DOHH2 (cell line): ENCODE measurements at regions not wholly inside any gene's neighbourhood (a gene's known extent, or its start where the extent isn't known, plus 50 kb on each side); places are given as distances from the start of the nearest gene placed in this dataset.

Source experiments
- H3F3A ChIP-seq: fragments of 200-600 bp; sonication (generic), shearing (Covaris generic); 2 replicates; pipeline ENCODE4 v1.6.0; 2016; ENCODE audit warnings: antibody characterized with exemption, mild to moderate bottlenecking; ENCODE audit not compliant: control insufficient read depth, insufficient read depth
- H3K27ac ChIP-seq: fragments of 200-600 bp; sonication (generic); 2 replicates; pipeline ENCODE4 v1.5.1; 2014; ENCODE audit warnings: low read depth, mild to moderate bottlenecking, low read length, moderate library complexity
- H3K27me3 ChIP-seq: fragments of 200-600 bp; sonication (generic); 2 replicates; pipeline ENCODE4 v1.6.1; 2014; ENCODE audit warnings: mild to moderate bottlenecking, low read length, mixed read lengths; ENCODE audit not compliant: control insufficient read depth
- H3K36me3 ChIP-seq: fragments of 200-600 bp; sonication (generic); 2 replicates; pipeline ENCODE4 v1.6.1; 2014; ENCODE audit warnings: mild to moderate bottlenecking, low read length, moderate library complexity, mixed read lengths; ENCODE audit not compliant: control insufficient read depth
- H3K4me1 ChIP-seq: fragments of 200-600 bp; sonication (generic); 2 replicates; pipeline ENCODE4 v1.6.1; 2014; ENCODE audit warnings: mild to moderate bottlenecking, low read length, mixed read lengths; ENCODE audit not compliant: control insufficient read depth
- H3K4me2 ChIP-seq: fragments of 200-600 bp; sonication (generic); 2 replicates; pipeline ENCODE4 v1.6.0; 2014; ENCODE audit warnings: mild to moderate bottlenecking, low read length, moderate library complexity
- H3K4me3 ChIP-seq: fragments of 200-600 bp; sonication (generic); 2 replicates; pipeline ENCODE4 v1.5.1; 2014; ENCODE audit warnings: mild to moderate bottlenecking, low read length, mixed read lengths
- H3K79me2 ChIP-seq: fragments of 200-600 bp; sonication (generic); 2 replicates; pipeline ENCODE4 v1.6.1; 2014; ENCODE audit warnings: mild to moderate bottlenecking, low read length, mixed read lengths; ENCODE audit not compliant: control insufficient read depth
- H3K9me2 ChIP-seq: fragments of 200-600 bp; sonication (generic); replicated peaks from 2 replicates; pipeline ENCODE4 v1.6.1; 2014; ENCODE audit warnings: mild to moderate bottlenecking, low read length, mixed read lengths; ENCODE audit not compliant: control insufficient read depth
- H3K9me3 ChIP-seq: fragments of 200-600 bp; sonication (generic); 2 replicates; pipeline ENCODE4 v1.6.1; 2014; ENCODE audit warnings: antibody characterized with exemption, low read length, mixed read lengths; ENCODE audit not compliant: control insufficient read depth, insufficient read depth
- H4K20me1 ChIP-seq: fragments of 200-600 bp; sonication (generic); 2 replicates; pipeline ENCODE4 v1.6.0; 2014; ENCODE audit warnings: low read depth, mild to moderate bottlenecking, antibody characterized with exemption, low read length, moderate library complexity; ENCODE audit not compliant: control insufficient read depth, insufficient read depth
- EZH2phosphoT487 ChIP-seq: fragments of 200-600 bp; sonication (generic); IDR thresholded peaks from 2 replicates; pipeline ENCODE4 v1.6.1; 2017; ENCODE audit warnings: borderline replicate concordance, mild to moderate bottlenecking, antibody characterized with exemption, low read length, moderate library complexity, mixed read lengths
- TF ChIP-seq, protein P1 (sequence below): fragments of 200-600 bp; sonication (generic); IDR thresholded peaks from one replicate; pipeline ENCODE4 v1.5.1; 2014; ENCODE audit warnings: antibody characterized with exemption, mild to moderate bottlenecking, low read depth, low read length; ENCODE audit not compliant: poor library complexity, severe bottlenecking

- no peaks in the 10 kb centered on the region for H3K9me2 ChIP-seq
- H3K36me3 ChIP-seq, result no peaks in the 10 kb centered on the region
- H4K20me1 ChIP-seq, result no peaks in the 10 kb centered on the region
- no peak overlapping the region for H3K4me3 ChIP-seq
- H3K27ac ChIP-seq, result no peak overlapping the region
- no peaks in the 10 kb centered on the region for H3K4me1 ChIP-seq
- H3K9me3 ChIP-seq, result no peaks in the 10 kb centered on the region
- H3F3A ChIP-seq, result no peaks in the 10 kb centered on the region
- H3K27me3 ChIP-seq, result no peaks in the 10 kb centered on the region
- H3K79me2 ChIP-seq, result no peaks in the 10 kb centered on the region
- TF ChIP-seq EZH2phosphoT487, result no peak
- TF ChIP-seq, protein P1, sequence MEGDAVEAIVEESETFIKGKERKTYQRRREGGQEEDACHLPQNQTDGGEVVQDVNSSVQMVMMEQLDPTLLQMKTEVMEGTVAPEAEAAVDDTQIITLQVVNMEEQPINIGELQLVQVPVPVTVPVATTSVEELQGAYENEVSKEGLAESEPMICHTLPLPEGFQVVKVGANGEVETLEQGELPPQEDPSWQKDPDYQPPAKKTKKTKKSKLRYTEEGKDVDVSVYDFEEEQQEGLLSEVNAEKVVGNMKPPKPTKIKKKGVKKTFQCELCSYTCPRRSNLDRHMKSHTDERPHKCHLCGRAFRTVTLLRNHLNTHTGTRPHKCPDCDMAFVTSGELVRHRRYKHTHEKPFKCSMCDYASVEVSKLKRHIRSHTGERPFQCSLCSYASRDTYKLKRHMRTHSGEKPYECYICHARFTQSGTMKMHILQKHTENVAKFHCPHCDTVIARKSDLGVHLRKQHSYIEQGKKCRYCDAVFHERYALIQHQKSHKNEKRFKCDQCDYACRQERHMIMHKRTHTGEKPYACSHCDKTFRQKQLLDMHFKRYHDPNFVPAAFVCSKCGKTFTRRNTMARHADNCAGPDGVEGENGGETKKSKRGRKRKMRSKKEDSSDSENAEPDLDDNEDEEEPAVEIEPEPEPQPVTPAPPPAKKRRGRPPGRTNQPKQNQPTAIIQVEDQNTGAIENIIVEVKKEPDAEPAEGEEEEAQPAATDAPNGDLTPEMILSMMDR, result no peak
- no peak overlapping the region for H3K4me2 ChIP-seq
Measured at GRCh38 chr11:70618431-70619101, 220.2 kb downstream of the CTTN start.

DNA sequence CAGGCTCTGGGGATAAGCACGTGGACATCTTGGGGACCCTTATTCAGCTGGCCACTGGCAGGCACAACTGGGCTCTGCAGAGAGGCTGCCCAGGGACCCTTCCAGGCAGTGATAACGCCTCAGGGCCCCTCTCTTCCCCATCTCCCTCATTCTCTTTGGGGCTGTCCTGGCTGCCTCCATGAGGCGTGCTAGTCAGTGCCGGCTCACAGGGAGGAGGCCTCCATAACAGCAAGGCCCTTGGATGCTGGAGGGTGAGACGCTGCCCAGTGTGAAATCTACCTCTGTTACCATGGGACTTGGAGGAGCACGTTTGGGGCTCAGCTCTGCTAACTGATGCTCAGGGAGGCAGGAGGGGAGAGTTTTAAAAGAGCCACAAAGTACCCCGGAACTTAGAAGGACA is 221.3 kb downstream of the CTTN start:
- H3K36me3 ChIP-seq, result no peaks in the 10 kb centered on the region
- H3F3A ChIP-seq, result no peaks in the 10 kb centered on the region
- H4K20me1 ChIP-seq, result no peaks in the 10 kb centered on the region
- H3K4me3 ChIP-seq, result no peak overlapping the region
- no peaks in the 10 kb centered on the region for H3K9me2 ChIP-seq
- H3K79me2 ChIP-seq, result no peaks in the 10 kb centered on the region
- H3K4me2 ChIP-seq, result no peak overlapping the region
- H3K27ac ChIP-seq, result no peak overlapping the region
- no peaks in the 10 kb centered on the region for H3K27me3 ChIP-seq
- TF ChIP-seq, protein P1, result no peak
- TF ChIP-seq EZH2phosphoT487, result no peak
- H3K9me3 ChIP-seq, result no peaks in the 10 kb centered on the region
- H3K4me1 ChIP-seq, result no peaks in the 10 kb centered on the region

- H3K4me3 ChIP-seq, result no peak overlapping the region
- H3K9me2 ChIP-seq, result no peaks in the 10 kb centered on the region
- H3K4me1 ChIP-seq, result no peaks in the 10 kb centered on the region
- no peaks in the 10 kb centered on the region for H3K27me3 ChIP-seq
- H3K79me2 ChIP-seq, result no peaks in the 10 kb centered on the region
- H3K27ac ChIP-seq, result no peak overlapping the region
- TF ChIP-seq, protein P1, result no peak
- no peak for TF ChIP-seq EZH2phosphoT487
- no peaks in the 10 kb centered on the region for H4K20me1 ChIP-seq
- no peak overlapping the region for H3K4me2 ChIP-seq
- no peaks in the 10 kb centered on the region for H3F3A ChIP-seq
- H3K9me3 ChIP-seq, result no peaks in the 10 kb centered on the region
- no peaks in the 10 kb centered on the region for H3K36me3 ChIP-seq
Measured at GRCh38 chr11:70620510-70621184, 222.3 kb downstream of the CTTN start.
